GM20000 (cell line): ENCODE measurements at regions not wholly inside any gene's neighbourhood (a gene's known extent, or its start where the extent isn't known, plus 50 kb on each side); places are given as distances from the start of the nearest gene placed in this dataset.

Experiments used
- DNase-seq: peaks from one replicate; pipeline ENCODE4 v3.0.0; 2012; ENCODE audit warnings: low spot score
- TF ChIP-seq, protein P1 (sequence below): IDR thresholded peaks from 2 replicates; pipeline ENCODE4 v1.5.1; 2012; ENCODE audit warnings: mild to moderate bottlenecking, control low read depth; ENCODE audit errors: extremely low read depth, missing control alignments

DNA sequence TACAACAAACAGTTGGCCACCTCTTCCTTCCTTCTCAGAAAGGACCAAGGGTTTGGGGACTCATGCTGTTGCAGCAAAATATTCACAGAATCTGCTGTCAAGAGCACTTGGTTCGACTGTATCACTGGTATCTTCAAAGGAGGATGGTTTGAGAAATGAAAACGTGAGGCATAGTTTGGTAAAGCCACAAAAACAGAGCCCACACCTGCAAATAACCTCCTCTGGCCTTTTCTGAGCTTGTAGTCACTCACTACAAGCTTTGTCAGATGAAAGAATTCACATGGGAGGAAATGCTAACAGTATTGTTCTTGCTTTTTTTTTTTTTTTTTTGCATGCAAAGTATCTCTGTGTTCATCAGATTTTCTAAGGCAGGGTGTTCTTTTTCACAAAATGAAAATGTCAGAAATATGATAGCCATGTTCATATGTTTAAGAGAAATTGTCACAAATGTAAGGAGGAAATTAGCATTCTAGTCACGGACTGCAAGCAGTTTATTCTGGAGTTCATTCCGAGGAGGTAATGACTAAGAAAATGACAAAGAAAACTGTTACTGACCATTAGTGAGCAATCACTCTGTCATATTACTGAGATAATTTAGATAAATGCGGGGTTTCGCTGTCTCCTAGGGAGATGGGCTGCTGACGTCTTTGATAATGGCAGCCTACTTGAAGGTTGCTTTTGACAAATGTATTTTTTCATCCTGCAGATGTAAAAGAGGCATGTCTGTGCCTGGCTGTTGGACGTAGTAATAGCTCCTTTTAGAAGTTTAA, 117.8 kb upstream of the MYO3A start:
- no peak for DNase-seq

DNA sequence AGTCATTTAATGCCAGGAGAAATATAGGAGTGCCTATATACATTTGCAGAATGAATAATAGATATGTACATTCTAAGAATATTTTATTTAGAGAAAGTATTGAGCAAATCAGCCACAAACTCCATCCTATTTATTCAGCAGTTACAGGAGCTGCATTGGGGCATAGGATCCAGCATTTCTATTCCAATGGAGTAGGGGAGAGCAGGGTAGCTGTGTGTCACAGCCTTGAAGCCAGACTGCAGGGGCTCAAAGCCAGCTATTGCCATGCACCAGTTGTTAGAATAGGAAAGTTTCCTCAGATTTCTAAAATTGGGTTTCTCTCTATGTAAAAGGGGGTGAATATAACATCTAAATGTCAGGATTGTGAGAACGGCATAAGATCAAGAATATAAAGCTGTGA, 116.8 kb upstream of the MYO3A start:
- DNase-seq: no peak
- TF ChIP-seq, protein P1, sequence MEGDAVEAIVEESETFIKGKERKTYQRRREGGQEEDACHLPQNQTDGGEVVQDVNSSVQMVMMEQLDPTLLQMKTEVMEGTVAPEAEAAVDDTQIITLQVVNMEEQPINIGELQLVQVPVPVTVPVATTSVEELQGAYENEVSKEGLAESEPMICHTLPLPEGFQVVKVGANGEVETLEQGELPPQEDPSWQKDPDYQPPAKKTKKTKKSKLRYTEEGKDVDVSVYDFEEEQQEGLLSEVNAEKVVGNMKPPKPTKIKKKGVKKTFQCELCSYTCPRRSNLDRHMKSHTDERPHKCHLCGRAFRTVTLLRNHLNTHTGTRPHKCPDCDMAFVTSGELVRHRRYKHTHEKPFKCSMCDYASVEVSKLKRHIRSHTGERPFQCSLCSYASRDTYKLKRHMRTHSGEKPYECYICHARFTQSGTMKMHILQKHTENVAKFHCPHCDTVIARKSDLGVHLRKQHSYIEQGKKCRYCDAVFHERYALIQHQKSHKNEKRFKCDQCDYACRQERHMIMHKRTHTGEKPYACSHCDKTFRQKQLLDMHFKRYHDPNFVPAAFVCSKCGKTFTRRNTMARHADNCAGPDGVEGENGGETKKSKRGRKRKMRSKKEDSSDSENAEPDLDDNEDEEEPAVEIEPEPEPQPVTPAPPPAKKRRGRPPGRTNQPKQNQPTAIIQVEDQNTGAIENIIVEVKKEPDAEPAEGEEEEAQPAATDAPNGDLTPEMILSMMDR: no peak

More for the DNA sequence above, 117.8 kb upstream of the MYO3A start:
- TF ChIP-seq, protein P1: no peak

DNA sequence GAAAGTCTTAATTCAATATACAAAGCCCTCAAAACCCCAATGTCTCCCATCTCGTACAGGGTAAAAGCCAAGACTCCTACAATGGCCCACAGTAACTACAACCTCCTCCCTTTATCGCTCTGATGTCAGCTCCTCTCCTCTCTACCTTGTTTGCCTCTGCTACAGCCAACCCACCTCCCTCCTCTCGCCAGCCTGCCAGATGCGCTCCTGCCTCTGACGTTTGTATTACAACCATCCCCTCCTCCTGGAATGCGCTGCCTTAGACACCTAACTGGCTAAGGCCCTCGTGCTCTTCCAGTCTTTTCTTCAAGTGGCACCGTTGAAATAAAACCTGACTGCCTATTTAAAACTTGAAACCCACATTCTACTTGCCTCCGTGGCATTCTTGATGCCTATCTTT, 115.3 kb upstream of the MYO3A start:
- no peak for DNase-seq
- TF ChIP-seq, protein P1: no peak

DNA sequence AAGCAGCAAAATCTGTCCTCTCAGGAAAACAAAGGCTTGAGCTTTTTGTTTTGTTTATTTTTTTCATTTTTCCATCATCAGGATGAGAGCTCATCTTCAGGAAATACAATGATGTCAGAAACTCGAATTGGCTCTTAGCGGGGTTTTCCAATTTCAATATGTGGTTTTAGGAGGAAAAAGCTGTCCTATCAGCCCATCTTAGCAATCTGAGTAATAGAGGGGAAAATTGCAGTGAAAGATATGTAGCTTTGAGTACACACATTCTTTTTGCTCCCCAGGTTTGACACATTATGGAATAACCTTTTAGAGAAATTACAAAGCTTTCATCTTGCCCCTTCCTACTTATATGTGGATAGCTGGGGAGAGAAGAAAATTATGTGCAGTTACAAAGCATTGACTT, 113.6 kb upstream of the MYO3A start:
- no peak for DNase-seq
- TF ChIP-seq, protein P1: no peak

DNA sequence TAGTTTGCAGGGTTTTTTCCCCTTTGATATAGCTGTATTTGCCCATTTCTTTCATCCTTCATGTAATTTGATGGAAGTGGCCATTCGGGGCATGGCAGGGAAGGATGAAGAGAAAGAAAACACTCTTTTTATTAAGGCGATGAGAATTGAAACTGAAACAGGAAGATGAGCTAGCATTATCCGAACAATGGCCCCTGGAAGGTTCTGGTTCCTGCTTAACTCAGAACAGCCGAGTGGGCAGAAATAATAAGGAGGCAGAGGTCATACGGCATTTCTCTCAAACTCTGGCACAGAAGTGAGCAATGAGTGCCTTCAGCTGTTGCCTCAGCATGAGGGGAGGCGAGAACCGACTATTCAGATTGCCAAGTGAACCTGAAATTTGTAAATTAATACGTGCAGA, 113.2 kb upstream of the MYO3A start:
- no peak for DNase-seq
- TF ChIP-seq, protein P1: no peak

DNA sequence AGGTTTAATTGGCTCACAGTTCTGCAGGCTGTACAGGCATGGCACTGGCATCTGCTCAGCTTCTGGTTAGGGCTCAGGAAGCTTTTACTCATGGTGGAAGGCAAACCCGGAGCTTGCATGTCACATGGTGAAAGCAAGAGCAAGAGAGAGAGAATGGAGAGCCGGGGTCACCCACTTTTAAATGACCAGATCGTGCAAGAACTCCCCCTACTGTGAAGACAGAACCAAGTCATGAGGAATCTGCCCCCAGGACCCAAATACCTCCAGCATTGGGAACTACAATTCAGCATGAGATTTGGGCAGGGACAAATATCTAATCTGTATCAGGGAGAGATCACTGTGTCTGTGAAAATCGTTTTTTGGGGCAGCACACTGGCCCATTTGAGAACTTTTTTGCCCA, 110.0 kb upstream of the MYO3A start:
- TF ChIP-seq, protein P1: no peak
- no peak for DNase-seq

DNA sequence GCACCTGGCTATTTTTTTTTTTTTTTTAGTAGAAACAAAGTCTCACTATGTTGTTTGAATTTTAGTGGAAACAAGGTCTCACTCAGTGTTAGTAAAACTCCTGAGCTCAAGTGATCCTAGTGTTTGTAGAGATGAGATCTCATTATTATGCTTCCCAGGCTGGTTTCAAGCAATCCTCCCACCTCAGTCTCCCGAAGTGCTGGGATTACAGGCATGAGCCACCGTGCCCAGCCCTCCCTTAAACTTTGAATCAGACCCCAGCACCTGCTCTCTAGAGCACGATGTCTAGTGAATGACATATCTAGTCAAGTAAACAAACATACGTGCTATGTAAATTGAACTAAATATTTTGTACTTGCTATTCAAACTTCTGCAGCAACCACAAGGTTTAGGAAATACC, 105.6 kb upstream of the MYO3A start:
- DNase-seq: no peak

More for the DNA sequence above, 105.6 kb upstream of the MYO3A start:
- TF ChIP-seq, protein P1: no peak
